Mesendoderm (in vitro differentiated cells): ENCODE measurements at regions not wholly inside any gene's neighbourhood (a gene's known extent, or its start where the extent isn't known, plus 50 kb on each side); places are given as distances from the start of the nearest gene placed in this dataset.
A peak's percentile ranks its signal among the peaks of the same experiment; 100 is the strongest.

Source experiments
- DNase-seq: peaks from one replicate; pipeline ENCODE4 v3.0.0; 2013
- H2AK5ac ChIP-seq: 2 replicates; pipeline ENCODE4 v1.6.1; 2013; ENCODE audit warnings: low read length, inconsistent platforms
- H2BK120ac ChIP-seq: 2 replicates; pipeline ENCODE4 v1.6.1; 2013; ENCODE audit warnings: low read depth, mild to moderate bottlenecking, low read length, moderate library complexity, mixed read lengths
- H2BK15ac ChIP-seq: replicated peaks from 2 replicates; pipeline ENCODE4 v1.6.1; 2013; ENCODE audit warnings: low read depth, mild to moderate bottlenecking, moderate library complexity
- H2BK5ac ChIP-seq: 2 replicates; pipeline ENCODE4 v1.6.1; 2013; ENCODE audit warnings: low read length, inconsistent platforms
- H3K18ac ChIP-seq: 2 replicates; pipeline ENCODE4 v1.6.1; 2013; ENCODE audit warnings: mild to moderate bottlenecking, low read length, mixed read lengths
- H3K23ac ChIP-seq: one replicate; pipeline ENCODE4 v1.6.1; 2013; ENCODE audit warnings: low read length
- H3K27ac ChIP-seq: 2 replicates; pipeline ENCODE4 v1.5.1; 2013; ENCODE audit warnings: low read depth, mild to moderate bottlenecking, inconsistent platforms, low read length, moderate library complexity
- H3K27me3 ChIP-seq: 2 replicates; pipeline ENCODE4 v1.6.1; 2013; ENCODE audit warnings: low read length, control low read depth, mild to moderate bottlenecking, inconsistent platforms; ENCODE audit not compliant: insufficient read depth, poor library complexity
- H3K36me3 ChIP-seq: 2 replicates; pipeline ENCODE4 v1.6.1; 2013; ENCODE audit warnings: low read length, inconsistent platforms; ENCODE audit not compliant: control insufficient read depth, insufficient read depth
- H3K4ac ChIP-seq: one replicate; pipeline ENCODE4 v1.6.1; 2013; ENCODE audit warnings: low read depth, mild to moderate bottlenecking, low read length, moderate library complexity
- H3K4me1 ChIP-seq: 2 replicates; pipeline ENCODE4 v1.6.1; 2013; ENCODE audit warnings: low read depth, low read length, inconsistent platforms; ENCODE audit not compliant: control insufficient read depth
- H3K4me2 ChIP-seq: 2 replicates; pipeline ENCODE4 v1.6.1; 2013; ENCODE audit warnings: low read length
- H3K4me3 ChIP-seq: 2 replicates; pipeline ENCODE4 v1.5.1; 2013; ENCODE audit warnings: mild to moderate bottlenecking, low read length
- H3K56ac ChIP-seq: one replicate; pipeline ENCODE4 v1.6.1; 2013; ENCODE audit warnings: low read length
- H3K79me1 ChIP-seq: 2 replicates; pipeline ENCODE4 v1.6.1; 2013; ENCODE audit warnings: low read length, inconsistent platforms
- H3K79me2 ChIP-seq: 2 replicates; pipeline ENCODE4 v1.6.1; 2013; ENCODE audit warnings: mild to moderate bottlenecking, low read length; ENCODE audit not compliant: control insufficient read depth, insufficient read depth
- H3K9ac ChIP-seq: 2 replicates; pipeline ENCODE4 v1.6.1; 2013; ENCODE audit warnings: low read length, inconsistent platforms
- H4K5ac ChIP-seq: one replicate; pipeline ENCODE4 v1.6.1; 2013; ENCODE audit warnings: low read length
- H4K8ac ChIP-seq: one replicate; pipeline ENCODE4 v1.6.1; 2013; ENCODE audit warnings: low read depth, mild to moderate bottlenecking, control low read depth, low read length, moderate library complexity
- WGBS: extraction: QIAGEN DNeasy Blood & Tissue Kit; methylation state at CpG from one replicate; pipeline ENCODE4 v1.1.7; 2013; ENCODE audit warnings: low lambda C conversion rate, missing lambda C conversion rate; ENCODE audit not compliant: insufficient coverage; ENCODE audit errors: extremely low coverage; 5-methylcytosine and 5-hydroxymethylcytosine counted together

GRCh38 chr3:59473636-59474035, 423.8 kb upstream of the CFAP20DC start:
- no peak overlapping the region for H2BK120ac ChIP-seq
- no peak overlapping the region for H3K27ac ChIP-seq
- H2AK5ac ChIP-seq = no peak overlapping the region
- no peak overlapping the region for H4K8ac ChIP-seq
- H3K56ac ChIP-seq = no peak overlapping the region
- no peak overlapping the region for H3K4ac ChIP-seq
- no peaks in the 10 kb centered on the region for H3K4me1 ChIP-seq
- H3K9ac ChIP-seq = no peak overlapping the region
- no CpG with 5 or more reads among the region's 4 CpGs for WGBS
- no peaks in the 10 kb centered on the region for H3K79me2 ChIP-seq
- no peak overlapping the region for H3K23ac ChIP-seq
- H3K27me3 ChIP-seq = no peaks in the 10 kb centered on the region
- H3K18ac ChIP-seq = no peak overlapping the region
- H3K79me1 ChIP-seq = no peaks in the 10 kb centered on the region
- H3K4me2 ChIP-seq = no peak overlapping the region
- H4K5ac ChIP-seq = no peak overlapping the region
- no peaks in the 10 kb centered on the region for H3K36me3 ChIP-seq
- no peak overlapping the region for H3K4me3 ChIP-seq
- no peak for DNase-seq
- no peak overlapping the region for H2BK5ac ChIP-seq
- no peak overlapping the region for H2BK15ac ChIP-seq

DNA sequence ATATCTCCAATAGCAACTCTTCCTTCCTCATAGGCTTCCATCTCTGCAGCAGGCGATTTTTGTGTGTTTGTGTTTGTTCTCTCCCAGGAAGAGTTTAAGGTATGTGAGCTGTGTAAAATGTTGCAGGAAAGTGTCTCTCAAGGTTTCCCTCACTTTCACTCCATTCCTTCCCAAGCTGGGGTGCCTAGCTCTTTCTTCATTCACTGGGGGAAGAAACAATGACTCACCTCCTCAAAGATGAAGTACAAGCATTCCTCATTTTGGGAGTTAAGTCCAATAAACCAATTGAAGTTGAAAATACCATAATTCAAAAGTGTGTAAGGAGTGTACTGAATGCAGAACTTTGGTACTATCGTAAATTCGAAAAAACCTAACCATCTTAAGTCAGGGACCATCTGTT, 422.7 kb upstream of the CFAP20DC start:
- no peak overlapping the region for H3K18ac ChIP-seq
- no peak overlapping the region for H2BK15ac ChIP-seq
- no peak overlapping the region for H3K27ac ChIP-seq
- no peak overlapping the region for H2BK5ac ChIP-seq
- H2AK5ac ChIP-seq = no peak overlapping the region
- no peak overlapping the region for H3K4me3 ChIP-seq
- H4K8ac ChIP-seq = no peak overlapping the region
- no peaks in the 10 kb centered on the region for H3K4me1 ChIP-seq
- no peak for DNase-seq
- no peak overlapping the region for H3K9ac ChIP-seq
- no peak overlapping the region for H3K56ac ChIP-seq
- no peak overlapping the region for H3K4ac ChIP-seq
- H3K23ac ChIP-seq = no peak overlapping the region
- H3K36me3 ChIP-seq = no peaks in the 10 kb centered on the region
- no peak overlapping the region for H2BK120ac ChIP-seq
- no CpG with 5 or more reads among the region's 3 CpGs for WGBS
- no peaks in the 10 kb centered on the region for H3K27me3 ChIP-seq
- no peak overlapping the region for H3K4me2 ChIP-seq
- H3K79me1 ChIP-seq = no peaks in the 10 kb centered on the region
- no peak overlapping the region for H4K5ac ChIP-seq
- no peaks in the 10 kb centered on the region for H3K79me2 ChIP-seq

- Histone ChIP-seq H3K4me2 (no peak overlapping the region), H3K36me3 (no peaks in the 10 kb centered on the region), H2AK5ac (no peak overlapping the region), H3K56ac (no peak overlapping the region), H3K4me1 (no peaks in the 10 kb centered on the region), H3K79me2 (no peaks in the 10 kb centered on the region), H3K4ac (no peak overlapping the region), H4K5ac (no peak overlapping the region), H3K79me1 (no peaks in the 10 kb centered on the region), H3K18ac (no peak overlapping the region), H2BK120ac (no peak overlapping the region), H4K8ac (no peak overlapping the region), H3K27me3 (no peaks in the 10 kb centered on the region), H3K9ac (no peak overlapping the region), H2BK15ac (no peak overlapping the region), H2BK5ac (no peak overlapping the region), H3K23ac (no peak overlapping the region), H3K27ac (peak overlapping the region; percentile 51), H3K4me3 (no peak overlapping the region)
- WGBS = no CpG with 5 or more reads among the region's 2 CpGs
- DNase-seq = no peak
These were observed 420.3 kb upstream of the CFAP20DC start for GRCh38 chr3:59469948-59470723.

DNA sequence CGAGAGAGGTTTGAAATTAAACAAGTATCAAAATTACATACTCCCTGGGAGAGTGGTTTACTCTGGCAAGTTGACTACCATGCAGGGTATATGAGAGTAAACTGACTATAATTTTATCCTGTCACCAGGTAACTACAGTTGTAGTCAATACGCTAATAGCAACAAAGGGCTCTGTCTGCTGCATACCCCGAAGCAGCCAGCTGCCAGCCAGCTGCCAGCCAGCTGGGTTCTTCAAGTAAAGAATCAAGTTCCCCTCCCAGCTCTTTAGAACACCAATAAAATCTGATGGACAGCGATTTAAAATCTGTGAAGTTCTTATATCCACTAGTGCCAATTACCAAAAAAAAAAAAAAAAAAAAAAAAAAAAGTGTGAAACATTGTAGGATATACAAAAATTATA, 417.7 kb upstream of the CFAP20DC start:
- Histone ChIP-seq H2BK120ac (no peak overlapping the region), H3K9ac (no peak overlapping the region), H3K79me1 (no peaks in the 10 kb centered on the region), H4K8ac (peak overlapping the region; percentile 56), H3K4me3 (no peak overlapping the region), H3K36me3 (no peaks in the 10 kb centered on the region), H3K27ac (no peak overlapping the region), H3K56ac (no peak overlapping the region), H3K18ac (no peak overlapping the region), H2BK15ac (no peak overlapping the region), H3K23ac (no peak overlapping the region), H2BK5ac (no peak overlapping the region), H4K5ac (no peak overlapping the region), H2AK5ac (no peak overlapping the region), H3K79me2 (no peaks in the 10 kb centered on the region), H3K27me3 (no peaks in the 10 kb centered on the region), H3K4me2 (no peak overlapping the region), H3K4ac (no peak overlapping the region), H3K4me1 (no peaks in the 10 kb centered on the region)
- DNase-seq = no peak
- no CpG with 5 or more reads among the region's 4 CpGs for WGBS

GRCh38 chr3:59464187-59464586, 414.4 kb upstream of the CFAP20DC start:
- no peak overlapping the region for H3K4me3 ChIP-seq
- no peaks in the 10 kb centered on the region for H3K4me1 ChIP-seq
- H3K23ac ChIP-seq = no peak overlapping the region
- no peak overlapping the region for H4K5ac ChIP-seq
- no peak overlapping the region for H2AK5ac ChIP-seq
- no peak overlapping the region for H2BK15ac ChIP-seq
- H3K27ac ChIP-seq = no peak overlapping the region
- no peak overlapping the region for H2BK120ac ChIP-seq
- no peak overlapping the region for H3K9ac ChIP-seq
- H3K4me2 ChIP-seq = no peak overlapping the region
- no CpG with 5 or more reads among the region's 6 CpGs for WGBS
- H3K79me2 ChIP-seq = no peaks in the 10 kb centered on the region
- no peak overlapping the region for H3K18ac ChIP-seq
- H3K56ac ChIP-seq = no peak overlapping the region
- no peak overlapping the region for H2BK5ac ChIP-seq
- H3K27me3 ChIP-seq = no peaks in the 10 kb centered on the region
- H3K36me3 ChIP-seq = no peaks in the 10 kb centered on the region
- no peak overlapping the region for H3K4ac ChIP-seq
- H3K79me1 ChIP-seq = no peaks in the 10 kb centered on the region
- DNase-seq = no peak
- H4K8ac ChIP-seq = no peak overlapping the region

- H3K27me3 ChIP-seq = no peaks in the 10 kb centered on the region
- H3K9ac ChIP-seq = no peak overlapping the region
- H3K56ac ChIP-seq = no peak overlapping the region
- no peak overlapping the region for H2AK5ac ChIP-seq
- H4K8ac ChIP-seq = no peak overlapping the region
- no peaks in the 10 kb centered on the region for H3K79me1 ChIP-seq
- no peaks in the 10 kb centered on the region for H3K4me1 ChIP-seq
- no peak overlapping the region for H2BK5ac ChIP-seq
- H2BK15ac ChIP-seq = no peak overlapping the region
- DNase-seq = no peak
- no peak overlapping the region for H3K27ac ChIP-seq
- H3K79me2 ChIP-seq = no peaks in the 10 kb centered on the region
- no peak overlapping the region for H3K4ac ChIP-seq
- H3K36me3 ChIP-seq = no peaks in the 10 kb centered on the region
- no peak overlapping the region for H3K18ac ChIP-seq
- no peak overlapping the region for H2BK120ac ChIP-seq
- H3K4me2 ChIP-seq = no peak overlapping the region
- no CpG with 5 or more reads among the region's 5 CpGs for WGBS
- H3K4me3 ChIP-seq = no peak overlapping the region
- no peak overlapping the region for H4K5ac ChIP-seq
- H3K23ac ChIP-seq = no peak overlapping the region
These were observed 413.4 kb upstream of the CFAP20DC start for GRCh38 chr3:59463253-59463652.
